ENCODE measurements at regions not wholly inside any gene's neighbourhood (a gene's known extent, or its start where the extent isn't known, plus 50 kb on each side); places are given as distances from the start of the nearest gene placed in this dataset.

- no peaks in the 10 kb centered on the region for H3K27me3 Mint-ChIP-seq
- 100% methylated on average over 2 of the region's 7 CpGs for WGBS (ENCODE audit: insufficient coverage)
- H3K9ac ChIP-seq (ENCODE audit: low read length) = no peak overlapping the region
These were observed 71.1 kb upstream of the VCX start for GRCh38 chrX:7771788-7772438.

DNA sequence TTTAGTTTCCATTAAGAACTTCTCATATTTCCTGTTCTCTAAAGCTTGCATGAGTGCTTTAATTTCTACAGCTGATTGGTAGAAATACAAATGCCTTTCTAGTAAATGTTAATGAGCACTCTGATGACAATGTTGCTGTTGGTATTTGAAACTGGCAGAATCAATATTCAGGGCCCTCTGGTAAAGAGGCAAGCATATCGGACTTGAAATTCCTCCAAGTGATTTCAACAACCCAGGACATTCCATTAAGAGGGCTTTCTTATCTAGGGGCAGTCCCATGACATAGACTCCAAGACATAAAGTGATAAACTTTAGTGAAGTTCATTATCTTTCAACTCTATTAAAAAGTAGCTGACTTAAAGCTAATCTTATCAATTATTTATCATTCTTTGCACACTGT, 83.1 kb upstream of the VCX start:
- no peaks in the 10 kb centered on the region for H3K4me1 ChIP-seq (ENCODE audit: control insufficient read depth in 2 of 2, insufficient read depth in 2 of 2, low read length in 2 of 2)
- DNase-seq (no peak), ATAC-seq (ENCODE audit: low read depth) (no peak)
- H3K9ac ChIP-seq (ENCODE audit: low read length) = no peak overlapping the region
- intact Hi-C loops (cut with micrococcal nuclease) = no loop called here
- H3K36me3 ChIP-seq (replicated peaks in 1 of 2; ENCODE audit: control extremely low read depth in 1 of 2, control insufficient read depth in 1 of 2, extremely low read depth in 1 of 2, insufficient read depth in 2 of 2, low read length in 1 of 2) = no peaks in the 10 kb centered on the region
- no peaks in the 10 kb centered on the region for H3K79me2 ChIP-seq (ENCODE audit: control insufficient read depth, insufficient read depth, low read length)
- ChIA-PET POLR2A (no interaction called here), CTCF (no interaction called here)
- H3K27me3 ChIP-seq (replicated peaks in 1 of 4; ENCODE audit: control extremely low read depth in 1 of 4, control insufficient read depth in 3 of 4, insufficient read depth in 4 of 4, low read length in 3 of 4) = no peaks in the 10 kb centered on the region
- no CpG with 5 or more reads among the region's 1 CpG for WGBS (ENCODE audit: insufficient coverage)
- no peaks in the 10 kb centered on the region for H3K4me1 Mint-ChIP-seq
- no peak overlapping the region for H3K4me2 ChIP-seq (replicated peaks; ENCODE audit: low read depth, low read length, poor library complexity, severe bottlenecking)
- no peak overlapping the region for H2AFZ ChIP-seq (ENCODE audit: insufficient read depth, low read depth, low read length, poor library complexity, severe bottlenecking)
- no peaks in the 10 kb centered on the region for H3K27me3 Mint-ChIP-seq
- H3K27ac Mint-ChIP-seq = no peak overlapping the region
- no peaks in the 10 kb centered on the region for H3K9me3 Mint-ChIP-seq (ENCODE audit: insufficient read depth)
- H3K27ac ChIP-seq (ENCODE audit: low read length in 2 of 2) = no peak overlapping the region
- H4K20me1 ChIP-seq (ENCODE audit: control insufficient read depth, insufficient read depth, low read length, poor library complexity, severe bottlenecking) = no peaks in the 10 kb centered on the region
- no peak for TF ChIP-seq CTCF (IDR thresholded peaks at IDR 0.05)
- TF ChIP-seq EZH2 (IDR thresholded peaks at IDR 0.05; ENCODE audit: borderline replicate concordance, insufficient read depth, low read depth, low read length, poor library complexity, severe bottlenecking) = no peak
- no peaks in the 10 kb centered on the region for H3K9me3 ChIP-seq (ENCODE audit: control extremely low read depth in 1 of 3, control insufficient read depth in 2 of 3, insufficient read depth in 1 of 3, low read length in 2 of 3)
- H3K4me3 Mint-ChIP-seq = no peak overlapping the region
- no peak overlapping the region for H3K4me3 ChIP-seq (ENCODE audit: control extremely low read depth in 1 of 5, extremely low read depth in 1 of 5, insufficient read depth in 1 of 5, low read depth in 2 of 5, low read length in 4 of 5)

More at GRCh38 chrX:7771788-7772438, 71.1 kb upstream of the VCX start:
- intact Hi-C loops (cut with micrococcal nuclease) = no loop called here
- Histone ChIP-seq H3K27me3 (replicated peaks in 1 of 4; ENCODE audit: control extremely low read depth in 1 of 4, control insufficient read depth in 3 of 4, insufficient read depth in 4 of 4, low read length in 3 of 4) (no peaks in the 10 kb centered on the region), H3K27ac (ENCODE audit: low read length in 2 of 2) (no peak overlapping the region), H3K4me1 (ENCODE audit: control insufficient read depth in 2 of 2, insufficient read depth in 2 of 2, low read length in 2 of 2) (no peaks in the 10 kb centered on the region), H3K36me3 (replicated peaks in 1 of 2; ENCODE audit: control extremely low read depth in 1 of 2, control insufficient read depth in 1 of 2, extremely low read depth in 1 of 2, insufficient read depth in 2 of 2, low read length in 1 of 2) (no peaks in the 10 kb centered on the region), H2AFZ (ENCODE audit: insufficient read depth, low read depth, low read length, poor library complexity, severe bottlenecking) (no peak overlapping the region), H4K20me1 (ENCODE audit: control insufficient read depth, insufficient read depth, low read length, poor library complexity, severe bottlenecking) (no peaks in the 10 kb centered on the region), H3K9me3 (ENCODE audit: control extremely low read depth in 1 of 3, control insufficient read depth in 2 of 3, insufficient read depth in 1 of 3, low read length in 2 of 3) (no peaks in the 10 kb centered on the region), H3K4me2 (replicated peaks; ENCODE audit: low read depth, low read length, poor library complexity, severe bottlenecking) (no peak overlapping the region), H3K4me3 (ENCODE audit: control extremely low read depth in 1 of 5, extremely low read depth in 1 of 5, insufficient read depth in 1 of 5, low read depth in 2 of 5, low read length in 4 of 5) (no peak overlapping the region), H3K79me2 (ENCODE audit: control insufficient read depth, insufficient read depth, low read length) (no peaks in the 10 kb centered on the region)
- CTCF ChIA-PET = no interaction called here
- no peak for TF ChIP-seq EZH2 (IDR thresholded peaks at IDR 0.05; ENCODE audit: borderline replicate concordance, insufficient read depth, low read depth, low read length, poor library complexity, severe bottlenecking)
- TF ChIP-seq CTCF (IDR thresholded peaks at IDR 0.05) = no peak
- ATAC-seq (ENCODE audit: low read depth) (no peak), DNase-seq (no peak)
- peaks cover 2% of the 10 kb centered on the region for H3K9me3 Mint-ChIP-seq (ENCODE audit: insufficient read depth)
- H3K27ac Mint-ChIP-seq = no peak overlapping the region
- no peak overlapping the region for H3K4me3 Mint-ChIP-seq
- no peaks in the 10 kb centered on the region for H3K4me1 Mint-ChIP-seq
- POLR2A ChIA-PET = no interaction called here

Data from B cell (primary cell).